Cardiac fibroblast (primary cell): ENCODE measurements at regions not wholly inside any gene's neighbourhood (a gene's known extent, or its start where the extent isn't known, plus 50 kb on each side); places are given as distances from the start of the nearest gene placed in this dataset.

Experiments used
- DNase-seq, 2 donors: peaks; one replicate each; pipeline versions ENCODE4 v3.0.0 to v3.0.0-alpha.2; 2010; ENCODE audit warnings: low read depth in 2 of 2
- H3K4me3 ChIP-seq, 2 donors: replicated peaks in 1 of 2; 1 replicate in 1 of 2; 2 replicates in 1 of 2; pipeline ENCODE4 v1.5.1; 2011; ENCODE audit warnings: low read depth in 2 of 2, low read length in 2 of 2, mild to moderate bottlenecking in 2 of 2, moderate library complexity in 1 of 2
- CTCF ChIP-seq: IDR thresholded peaks from one replicate; pipeline ENCODE4 v1.5.1; 2011; ENCODE audit warnings: low read depth, mild to moderate bottlenecking, low read length, inconsistent platforms

GRCh38 chr21:24856326-24856725 is 751.0 kb downstream of the MRPL39 start:
- no peak overlapping the region for H3K4me3 ChIP-seq
- DNase-seq: no peak
- TF ChIP-seq CTCF: no peak

GRCh38 chr21:24852610-24853195 is 754.6 kb downstream of the MRPL39 start:
- DNase-seq: no peak
- no peak for TF ChIP-seq CTCF
- no peak overlapping the region for H3K4me3 ChIP-seq

- no peak overlapping the region for H3K4me3 ChIP-seq
- no peak for TF ChIP-seq CTCF
- no peak for DNase-seq
Measured at GRCh38 chr21:24850121-24850520, 757.2 kb downstream of the MRPL39 start.

GRCh38 chr21:24844671-24845070 is 762.6 kb downstream of the MRPL39 start:
- TF ChIP-seq CTCF: no peak
- DNase-seq: no peak
- H3K4me3 ChIP-seq: no peak overlapping the region

GRCh38 chr21:24840287-24840686 is 767.0 kb downstream of the MRPL39 start:
- no peak for TF ChIP-seq CTCF
- no peak for DNase-seq
- no peak overlapping the region for H3K4me3 ChIP-seq

- TF ChIP-seq CTCF: no peak
- DNase-seq: no peak
- H3K4me3 ChIP-seq: no peak overlapping the region
Measured at GRCh38 chr21:24832961-24833360, 774.3 kb downstream of the MRPL39 start.

GRCh38 chr21:24829397-24829796 is 777.9 kb downstream of the MRPL39 start:
- no peak for DNase-seq
- no peak overlapping the region for H3K4me3 ChIP-seq
- no peak for TF ChIP-seq CTCF
